T-helper 1 cell (primary cell): ENCODE measurements at regions not wholly inside any gene's neighbourhood (a gene's known extent, or its start where the extent isn't known, plus 50 kb on each side); places are given as distances from the start of the nearest gene placed in this dataset.

ENCODE experiments used
- DNase-seq, 5 donors: peaks; one replicate each; pipeline ENCODE4 v3.0.0-alpha.2; 2012 to 2020

DNA sequence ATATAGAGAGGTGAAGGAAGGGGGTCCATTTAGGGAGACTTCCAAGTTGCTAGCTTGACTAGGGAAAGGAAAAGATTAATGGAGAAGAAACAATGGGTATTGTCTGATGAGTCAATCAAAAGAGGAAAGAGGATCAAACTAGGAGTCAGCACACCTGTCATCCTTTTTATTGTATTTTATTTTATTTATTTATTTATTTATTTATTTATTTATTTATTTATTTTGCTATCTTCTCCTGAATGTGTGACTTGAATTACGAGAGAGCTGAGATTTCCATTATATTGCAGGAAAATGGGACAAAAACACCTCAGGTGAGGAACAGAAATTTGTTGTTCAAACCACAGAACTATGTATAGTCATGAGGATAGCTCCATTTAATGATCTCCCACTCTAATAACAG lies 58.9 kb downstream of the NUDT11 start:
- DNase-seq, result no peak

DNA sequence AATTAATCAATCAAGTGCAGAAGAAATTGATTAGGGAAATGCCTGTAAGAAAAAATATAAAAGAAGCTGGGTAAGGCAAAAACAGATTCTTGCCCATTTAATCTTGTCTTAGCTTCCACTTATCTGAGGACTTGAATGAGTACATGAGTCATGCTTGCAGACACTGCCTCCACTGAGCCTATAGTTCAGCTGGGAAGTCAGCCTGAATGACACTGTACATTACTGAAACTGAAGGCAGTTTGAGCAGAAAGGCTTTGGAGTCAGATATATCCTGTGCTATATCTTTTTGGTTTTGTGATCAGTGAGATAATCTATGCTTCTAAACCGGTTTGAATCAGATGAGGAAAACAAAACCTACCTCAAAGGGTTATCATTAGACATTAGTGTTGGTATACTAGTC lies 61.3 kb downstream of the NUDT11 start:
- no peak for DNase-seq

DNA sequence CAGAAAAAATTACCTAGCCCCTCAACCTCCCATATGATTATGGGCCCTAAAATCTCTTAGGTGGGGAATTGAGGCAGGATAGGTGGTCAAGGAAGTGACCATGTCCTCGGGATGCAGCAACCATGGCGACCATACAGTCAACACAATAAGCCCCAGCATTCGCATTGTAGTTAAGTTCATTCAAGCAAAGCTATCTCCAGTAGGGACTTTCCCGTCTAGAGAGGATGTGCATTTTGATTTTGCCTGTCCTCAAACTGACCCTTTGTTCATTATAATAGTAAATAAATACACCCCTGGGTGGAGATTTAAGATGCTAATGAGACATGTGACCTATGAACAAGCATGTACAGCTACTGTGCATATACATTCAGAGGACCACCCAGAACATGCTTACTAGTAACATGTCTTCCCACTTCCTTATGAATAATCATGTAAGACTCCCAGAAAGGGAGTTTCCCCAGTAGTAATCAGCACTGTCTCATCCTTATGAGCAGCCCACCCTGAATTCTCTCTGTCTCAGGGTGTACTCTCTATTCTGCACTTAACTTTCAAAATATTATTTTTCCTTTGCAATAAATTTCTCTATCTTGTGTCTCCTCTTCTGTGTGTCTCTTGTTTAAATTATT lies 74.3 kb downstream of the NUDT11 start:
- no peak for DNase-seq

DNA sequence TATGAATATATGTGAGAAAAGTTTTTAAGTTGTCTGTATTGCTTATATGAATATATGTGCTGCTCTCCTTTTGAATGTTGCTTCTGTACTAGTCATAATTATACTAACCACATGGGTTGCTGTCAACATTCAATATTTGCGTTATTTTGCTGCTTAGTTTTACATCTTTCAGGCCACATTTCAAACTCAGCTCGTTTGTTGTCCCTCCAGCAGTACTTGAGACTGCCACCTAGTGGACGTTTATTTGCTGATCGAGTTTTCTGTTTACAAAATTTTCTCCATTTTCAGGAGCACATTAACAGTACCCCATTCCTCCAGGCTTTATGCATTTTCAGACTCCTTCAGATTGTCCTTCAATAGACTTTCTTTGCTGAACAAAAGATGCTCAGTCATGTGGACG lies 75.8 kb downstream of the NUDT11 start:
- DNase-seq, result peak in 2 of 5 donors; percentile 32 to 40

DNA sequence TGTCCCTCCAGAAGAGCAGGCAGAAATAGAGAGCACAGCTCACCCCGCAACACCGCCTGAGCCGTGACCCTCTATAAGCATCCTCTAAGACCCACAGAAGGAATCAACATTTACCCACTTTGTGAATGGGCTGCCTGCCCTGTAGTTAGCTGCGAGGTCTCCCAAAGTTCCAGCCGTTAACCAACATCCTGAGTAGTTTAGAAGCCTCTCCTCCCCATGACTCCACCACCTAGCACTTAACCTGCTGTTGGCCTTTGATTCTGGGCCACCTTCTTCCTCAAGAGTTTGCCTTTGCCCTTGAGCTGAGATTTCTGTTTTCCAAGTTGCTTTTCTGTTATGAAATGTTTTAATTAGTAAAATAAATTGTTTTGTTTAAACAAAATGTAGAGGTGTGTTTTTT lies 75.8 kb downstream of the NUDT10 start:
- DNase-seq, result no peak

DNA sequence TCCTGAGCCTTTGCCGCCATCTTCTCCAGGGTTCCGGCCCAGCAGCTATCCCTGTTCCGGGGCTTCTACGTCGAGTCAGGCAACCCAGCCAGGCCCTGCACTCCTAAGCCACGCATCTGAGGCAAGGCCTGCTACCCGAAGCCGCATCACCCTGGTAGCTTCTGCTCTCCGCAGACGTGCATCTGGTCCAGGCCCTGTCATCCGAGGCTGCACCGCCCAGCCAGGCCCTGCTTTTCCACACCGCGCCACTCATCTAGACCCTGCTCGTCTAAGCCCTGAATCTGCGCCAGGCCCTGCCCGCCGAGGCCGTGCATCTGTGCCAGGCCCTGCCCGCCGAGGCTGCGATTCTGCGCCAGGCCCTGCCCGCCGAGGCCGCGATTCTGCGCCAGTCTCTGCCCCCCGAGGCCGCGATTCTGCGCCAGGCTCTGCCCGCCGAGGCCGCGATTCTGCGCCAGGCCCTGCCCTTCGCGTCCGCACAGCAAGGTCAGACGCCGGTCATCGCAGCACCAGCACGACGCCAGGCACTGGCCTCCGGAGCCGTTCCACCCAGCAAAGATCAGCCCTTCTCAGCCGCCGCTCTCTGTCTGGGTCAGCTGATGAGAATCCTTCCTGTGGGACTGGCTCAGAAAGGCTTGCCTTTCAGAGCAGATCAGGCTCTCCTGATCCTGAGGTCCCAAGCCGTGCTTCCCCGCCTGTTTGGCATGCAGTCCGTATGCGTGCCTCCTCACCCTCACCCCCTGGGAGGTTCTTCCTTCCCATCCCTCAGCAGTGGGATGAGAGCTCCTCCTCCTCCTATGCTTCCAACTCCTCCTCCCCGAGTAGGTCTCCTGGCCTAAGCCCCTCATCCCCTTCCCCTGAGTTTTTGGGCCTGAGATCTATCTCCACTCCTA lies 75.1 kb downstream of the NUDT10 start:
- DNase-seq, result no peak

DNA sequence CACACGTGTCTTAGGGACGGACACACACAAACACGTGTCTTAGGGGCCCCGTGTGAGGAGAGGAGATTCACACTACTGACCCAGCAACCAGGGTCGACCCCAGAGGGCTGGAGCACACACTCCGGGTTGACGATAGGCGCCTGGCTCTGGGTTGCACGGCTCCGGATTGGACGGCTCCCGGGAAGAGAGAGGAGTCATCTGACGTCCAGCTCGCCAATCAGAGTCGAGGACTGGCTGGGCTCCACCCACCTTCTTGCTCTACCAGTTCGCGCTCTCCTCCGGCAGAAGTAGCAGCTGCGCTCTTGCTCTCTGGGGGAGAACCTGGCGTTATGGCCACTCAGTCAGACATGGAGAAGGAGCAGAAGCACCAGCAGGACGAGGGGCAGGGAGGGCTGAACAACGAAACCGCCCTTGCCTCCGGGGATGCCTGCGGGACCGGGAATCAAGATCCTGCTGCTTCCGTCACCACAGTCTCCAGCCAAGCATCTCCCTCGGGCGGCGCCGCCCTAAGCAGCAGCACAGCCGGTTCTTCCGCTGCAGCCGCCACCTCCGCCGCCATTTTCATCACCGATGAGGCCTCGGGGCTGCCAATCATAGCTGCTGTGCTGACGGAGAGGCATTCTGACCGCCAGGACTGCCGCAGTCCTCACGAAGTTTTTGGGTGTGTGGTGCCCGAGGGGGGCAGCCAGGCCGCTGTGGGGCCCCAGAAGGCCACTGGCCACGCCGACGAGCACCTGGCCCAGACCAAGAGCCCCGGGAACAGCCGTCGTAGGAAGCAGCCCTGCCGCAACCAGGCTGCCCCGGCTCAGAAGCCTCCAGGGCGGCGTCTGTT lies 74.3 kb downstream of the NUDT10 start:
- no peak for DNase-seq

DNA sequence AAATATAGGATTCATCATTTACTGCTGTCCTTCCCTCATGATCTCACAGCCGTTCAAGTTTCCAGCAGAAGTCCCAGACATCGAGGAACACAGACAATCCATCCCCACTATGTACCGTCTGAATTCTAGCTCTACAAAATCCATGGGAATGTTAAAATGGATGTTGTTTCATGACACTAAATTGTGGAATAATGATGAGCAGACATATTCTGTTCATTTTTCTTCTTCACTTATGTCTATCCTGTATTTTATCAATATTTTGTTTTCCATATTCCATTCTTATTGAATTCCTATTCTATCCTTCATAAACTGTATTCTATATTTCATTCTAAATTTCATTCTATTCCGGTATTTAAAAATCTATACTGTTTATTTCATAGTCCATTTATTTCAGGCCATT lies 71.8 kb downstream of the NUDT10 start:
- no peak for DNase-seq

DNA sequence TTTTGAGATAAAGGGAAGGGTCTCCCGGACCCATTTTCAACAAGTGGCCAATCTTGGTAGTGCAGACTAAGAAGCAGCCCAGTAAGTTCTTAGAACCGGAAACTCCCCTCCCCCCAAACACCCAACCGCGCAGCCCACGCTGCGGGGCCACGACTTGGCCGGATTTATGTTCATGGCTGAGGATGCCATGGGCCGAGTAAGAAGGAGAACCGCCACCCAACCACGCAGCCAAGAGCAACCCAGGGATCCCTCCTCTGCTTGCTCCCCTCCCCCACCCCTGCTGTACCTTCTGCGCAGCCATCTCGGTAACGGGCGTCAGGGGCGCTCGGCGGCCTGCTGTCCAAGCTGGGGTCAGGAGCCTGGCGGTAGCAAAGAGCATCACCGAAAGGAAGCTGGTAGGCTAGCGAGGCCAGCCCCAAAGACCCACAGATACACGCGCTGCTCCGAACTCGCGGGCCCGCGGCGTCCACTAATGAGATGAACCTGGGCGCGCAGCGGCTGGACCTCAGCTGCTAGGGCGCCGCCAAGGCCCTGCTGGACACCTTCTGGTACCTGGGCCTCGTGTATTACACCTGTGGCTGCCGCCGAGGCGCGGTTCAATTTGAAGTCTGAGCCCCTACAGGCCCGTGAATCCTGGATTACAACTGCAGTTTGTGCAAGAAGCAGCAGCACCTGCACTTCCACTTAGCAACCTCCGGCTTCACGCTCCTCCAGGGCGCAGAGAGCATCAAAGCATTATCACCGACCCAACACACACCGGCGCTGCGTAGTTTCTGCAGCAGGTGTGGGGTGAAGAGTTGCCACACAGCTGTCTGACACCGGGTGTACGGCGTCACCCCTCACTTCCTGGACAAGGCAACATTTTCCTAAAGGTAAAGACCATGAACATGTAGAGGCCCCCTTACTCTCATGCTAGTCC lies 63.4 kb downstream of the NUDT10 start:
- peak; percentile 17 to 56 (median 47) for DNase-seq

DNA sequence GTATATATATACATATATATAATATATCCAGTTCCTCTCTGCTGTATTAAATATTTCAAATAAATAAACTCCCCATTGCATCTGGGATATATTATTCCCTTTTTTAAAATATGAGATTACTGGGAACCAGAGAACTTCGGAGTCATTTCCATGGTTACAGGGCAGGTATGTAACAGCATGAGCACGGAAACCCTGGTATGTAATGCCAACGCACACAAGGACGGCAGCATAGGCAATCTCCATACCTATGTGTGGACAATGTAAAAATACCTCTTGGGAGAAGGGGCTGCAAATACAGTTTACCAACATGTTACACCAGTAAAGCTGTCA lies 62.8 kb downstream of the NUDT10 start:
- DNase-seq, result no peak
